Inflammatory macrophage treated with lipopolysaccharide for 1 hour (primary cell): ENCODE measurements at regions not wholly inside any gene's neighbourhood (a gene's known extent, or its start where the extent isn't known, plus 50 kb on each side); places are given as distances from the start of the nearest gene placed in this dataset.

Experiments used
- DNase-seq, 2 donors: peaks; one replicate each; pipeline ENCODE4 v3.0.0-alpha.2; 2020 to 2022

- DNase-seq, result no peak
Observed at GRCh38 chr3:115332998-115333397, 185.9 kb upstream of the ZBTB20 start.

- no peak for DNase-seq
Observed at GRCh38 chr3:115336836-115337235, 189.7 kb upstream of the ZBTB20 start.

- DNase-seq, result no peak
Observed at GRCh38 chr3:115340586-115340985, 193.5 kb upstream of the ZBTB20 start.

GRCh38 chr3:115341208-115341607, 194.1 kb upstream of the ZBTB20 start:
- DNase-seq, result no peak

- DNase-seq, result no peak
Observed at GRCh38 chr3:115347737-115348136, 200.6 kb upstream of the ZBTB20 start.

- DNase-seq, result no peak
Observed at GRCh38 chr3:115348412-115348811, 201.3 kb upstream of the ZBTB20 start.

- DNase-seq, result no peak
Observed at GRCh38 chr3:115348951-115349745, 202.1 kb upstream of the ZBTB20 start.

GRCh38 chr3:115350606-115351005, 203.5 kb upstream of the ZBTB20 start:
- DNase-seq, result no peak

- DNase-seq, result no peak
Observed at GRCh38 chr3:115351193-115351592, 204.1 kb upstream of the ZBTB20 start.

- DNase-seq, result no peak
Observed at GRCh38 chr3:115354010-115354409, 206.9 kb upstream of the ZBTB20 start.

GRCh38 chr3:115357456-115357855, 210.4 kb upstream of the ZBTB20 start:
- no peak for DNase-seq

- DNase-seq, result no peak
Observed at GRCh38 chr3:115359536-115359935, 212.4 kb upstream of the ZBTB20 start.

GRCh38 chr3:115361806-115362205, 214.7 kb upstream of the ZBTB20 start:
- no peak for DNase-seq

GRCh38 chr3:115363071-115363470, 216.0 kb upstream of the ZBTB20 start:
- DNase-seq, result no peak

- DNase-seq, result no peak
Observed at GRCh38 chr3:115369021-115369420, 221.9 kb upstream of the ZBTB20 start.

GRCh38 chr3:115375362-115375761, 228.3 kb upstream of the ZBTB20 start:
- no peak for DNase-seq

- DNase-seq, result no peak
Observed at GRCh38 chr3:115380883-115381572, 233.9 kb upstream of the ZBTB20 start.

GRCh38 chr3:115381573-115381912, 234.5 kb upstream of the ZBTB20 start:
- no peak for DNase-seq

- DNase-seq, result no peak
Observed at GRCh38 chr3:115381931-115382330, 234.8 kb upstream of the ZBTB20 start.

- DNase-seq, result no peak
Observed at GRCh38 chr3:115384381-115384780, 237.3 kb upstream of the ZBTB20 start.

- DNase-seq, result no peak
Observed at GRCh38 chr3:115385774-115386730, 237.3 kb upstream of the GAP43 start.

GRCh38 chr3:115388166-115388565, 235.1 kb upstream of the GAP43 start:
- no peak for DNase-seq

- no peak for DNase-seq
Observed at GRCh38 chr3:115388811-115389210, 234.5 kb upstream of the GAP43 start.
